ENCODE measurements at regions not wholly inside any gene's neighbourhood (a gene's known extent, or its start where the extent isn't known, plus 50 kb on each side); places are given as distances from the start of the nearest gene placed in this dataset.

GRCh38 chr2:217666338-217666737, 336.5 kb downstream of the TNS1 start:
- no peaks in the 10 kb centered on the region for H3K27me3 Mint-ChIP-seq (ENCODE audit: low read depth)
- H3K9me3 Mint-ChIP-seq = no peaks in the 10 kb centered on the region
- H3K27ac Mint-ChIP-seq = no peak overlapping the region
- no peaks in the 10 kb centered on the region for H3K4me1 Mint-ChIP-seq (ENCODE audit: low read depth)
- H3K4me3 Mint-ChIP-seq = no peak overlapping the region
- H3K36me3 Mint-ChIP-seq (ENCODE audit: low read depth) = no peaks in the 10 kb centered on the region

- H3K4me1 Mint-ChIP-seq (ENCODE audit: low read depth) = peaks cover 3% of the 10 kb centered on the region
- no peak overlapping the region for H3K27ac Mint-ChIP-seq
- no peaks in the 10 kb centered on the region for H3K27me3 Mint-ChIP-seq (ENCODE audit: low read depth)
- H3K4me3 Mint-ChIP-seq = no peak overlapping the region
- no peaks in the 10 kb centered on the region for H3K36me3 Mint-ChIP-seq (ENCODE audit: low read depth)
- H3K9me3 Mint-ChIP-seq = no peaks in the 10 kb centered on the region
Observed at GRCh38 chr2:217664761-217665160, 338.0 kb downstream of the TNS1 start.

GRCh38 chr2:217662984-217663602, 339.7 kb downstream of the TNS1 start:
- peaks cover 4% of the 10 kb centered on the region for H3K27me3 Mint-ChIP-seq (ENCODE audit: low read depth)
- peaks cover 3% of the 10 kb centered on the region for H3K4me1 Mint-ChIP-seq (ENCODE audit: low read depth)
- no peak overlapping the region for H3K27ac Mint-ChIP-seq
- no peaks in the 10 kb centered on the region for H3K9me3 Mint-ChIP-seq
- H3K36me3 Mint-ChIP-seq (ENCODE audit: low read depth) = no peaks in the 10 kb centered on the region
- H3K4me3 Mint-ChIP-seq = no peak overlapping the region

- Mint-ChIP-seq H3K4me3 (no peak overlapping the region), H3K27ac (no peak overlapping the region), H3K27me3 (ENCODE audit: low read depth) (peaks cover 4% of the 10 kb centered on the region), H3K36me3 (ENCODE audit: low read depth) (no peaks in the 10 kb centered on the region), H3K4me1 (ENCODE audit: low read depth) (peaks cover 3% of the 10 kb centered on the region), H3K9me3 (no peaks in the 10 kb centered on the region)
Observed at GRCh38 chr2:217661378-217661777, 341.4 kb downstream of the TNS1 start.

GRCh38 chr2:217660423-217660822, 342.4 kb downstream of the TNS1 start:
- Mint-ChIP-seq H3K27ac (no peak overlapping the region), H3K9me3 (no peaks in the 10 kb centered on the region), H3K36me3 (ENCODE audit: low read depth) (no peaks in the 10 kb centered on the region), H3K4me1 (ENCODE audit: low read depth) (peaks cover 3% of the 10 kb centered on the region), H3K27me3 (ENCODE audit: low read depth) (peaks cover 4% of the 10 kb centered on the region), H3K4me3 (no peak overlapping the region)

GRCh38 chr2:217658806-217659205, 344.0 kb downstream of the TNS1 start:
- peaks cover 3% of the 10 kb centered on the region for H3K4me1 Mint-ChIP-seq (ENCODE audit: low read depth)
- H3K36me3 Mint-ChIP-seq (ENCODE audit: low read depth) = no peaks in the 10 kb centered on the region
- no peak overlapping the region for H3K4me3 Mint-ChIP-seq
- H3K27ac Mint-ChIP-seq = no peak overlapping the region
- no peaks in the 10 kb centered on the region for H3K9me3 Mint-ChIP-seq
- peaks cover 4% of the 10 kb centered on the region for H3K27me3 Mint-ChIP-seq (ENCODE audit: low read depth)

GRCh38 chr2:217657252-217657651, 345.5 kb downstream of the TNS1 start:
- Mint-ChIP-seq H3K36me3 (ENCODE audit: low read depth) (no peaks in the 10 kb centered on the region), H3K4me3 (no peak overlapping the region), H3K27ac (no peak overlapping the region), H3K9me3 (no peaks in the 10 kb centered on the region), H3K4me1 (ENCODE audit: low read depth) (peaks cover 3% of the 10 kb centered on the region), H3K27me3 (ENCODE audit: low read depth) (peaks cover 4% of the 10 kb centered on the region)

GRCh38 chr2:217656316-217656715, 346.5 kb downstream of the TNS1 start:
- H3K4me3 Mint-ChIP-seq = no peak overlapping the region
- H3K36me3 Mint-ChIP-seq (ENCODE audit: low read depth) = no peaks in the 10 kb centered on the region
- H3K27ac Mint-ChIP-seq = no peak overlapping the region
- peaks cover 4% of the 10 kb centered on the region for H3K27me3 Mint-ChIP-seq (ENCODE audit: low read depth)
- no peaks in the 10 kb centered on the region for H3K9me3 Mint-ChIP-seq
- peaks cover 3% of the 10 kb centered on the region for H3K4me1 Mint-ChIP-seq (ENCODE audit: low read depth)

- no peak overlapping the region for H3K4me3 Mint-ChIP-seq
- H3K4me1 Mint-ChIP-seq (ENCODE audit: low read depth) = peaks cover 3% of the 10 kb centered on the region
- no peaks in the 10 kb centered on the region for H3K9me3 Mint-ChIP-seq
- no peaks in the 10 kb centered on the region for H3K36me3 Mint-ChIP-seq (ENCODE audit: low read depth)
- no peak overlapping the region for H3K27ac Mint-ChIP-seq
- peaks cover 4% of the 10 kb centered on the region for H3K27me3 Mint-ChIP-seq (ENCODE audit: low read depth)
Observed at GRCh38 chr2:217655651-217656050, 347.1 kb downstream of the TNS1 start.

- no peak overlapping the region for H3K4me3 Mint-ChIP-seq
- H3K36me3 Mint-ChIP-seq (ENCODE audit: low read depth) = no peaks in the 10 kb centered on the region
- no peak overlapping the region for H3K27ac Mint-ChIP-seq
- no peaks in the 10 kb centered on the region for H3K9me3 Mint-ChIP-seq
- H3K27me3 Mint-ChIP-seq (ENCODE audit: low read depth) = no peaks in the 10 kb centered on the region
- no peaks in the 10 kb centered on the region for H3K4me1 Mint-ChIP-seq (ENCODE audit: low read depth)
Observed at GRCh38 chr2:217654168-217654567, 348.6 kb downstream of the TNS1 start.

GRCh38 chr2:217652761-217653639, 349.8 kb downstream of the TNS1 start:
- H3K27ac Mint-ChIP-seq = no peak overlapping the region
- H3K4me3 Mint-ChIP-seq = no peak overlapping the region
- no peaks in the 10 kb centered on the region for H3K36me3 Mint-ChIP-seq (ENCODE audit: low read depth)
- H3K27me3 Mint-ChIP-seq (ENCODE audit: low read depth) = no peaks in the 10 kb centered on the region
- no peaks in the 10 kb centered on the region for H3K4me1 Mint-ChIP-seq (ENCODE audit: low read depth)
- H3K9me3 Mint-ChIP-seq = no peaks in the 10 kb centered on the region

- no peaks in the 10 kb centered on the region for H3K4me1 Mint-ChIP-seq (ENCODE audit: low read depth)
- no peaks in the 10 kb centered on the region for H3K9me3 Mint-ChIP-seq
- no peak overlapping the region for H3K27ac Mint-ChIP-seq
- no peaks in the 10 kb centered on the region for H3K36me3 Mint-ChIP-seq (ENCODE audit: low read depth)
- H3K27me3 Mint-ChIP-seq (ENCODE audit: low read depth) = no peaks in the 10 kb centered on the region
- H3K4me3 Mint-ChIP-seq = no peak overlapping the region
Observed at GRCh38 chr2:217650716-217651360, 352.0 kb downstream of the TNS1 start.

- no peaks in the 10 kb centered on the region for H3K36me3 Mint-ChIP-seq (ENCODE audit: low read depth)
- H3K27ac Mint-ChIP-seq = no peak overlapping the region
- no peaks in the 10 kb centered on the region for H3K4me1 Mint-ChIP-seq (ENCODE audit: low read depth)
- H3K4me3 Mint-ChIP-seq = no peak overlapping the region
- H3K9me3 Mint-ChIP-seq = no peaks in the 10 kb centered on the region
- no peaks in the 10 kb centered on the region for H3K27me3 Mint-ChIP-seq (ENCODE audit: low read depth)
Observed at GRCh38 chr2:217650229-217650628, 352.6 kb downstream of the TNS1 start.

- Mint-ChIP-seq H3K9me3 (no peaks in the 10 kb centered on the region), H3K36me3 (ENCODE audit: low read depth) (no peaks in the 10 kb centered on the region), H3K27ac (no peak overlapping the region), H3K4me3 (no peak overlapping the region), H3K4me1 (ENCODE audit: low read depth) (no peaks in the 10 kb centered on the region), H3K27me3 (ENCODE audit: low read depth) (no peaks in the 10 kb centered on the region)
Observed at GRCh38 chr2:217647925-217648324, 354.9 kb downstream of the TNS1 start.

- no peak overlapping the region for H3K4me3 Mint-ChIP-seq
- no peak overlapping the region for H3K27ac Mint-ChIP-seq
- H3K4me1 Mint-ChIP-seq (ENCODE audit: low read depth) = no peaks in the 10 kb centered on the region
- H3K36me3 Mint-ChIP-seq (ENCODE audit: low read depth) = no peaks in the 10 kb centered on the region
- H3K27me3 Mint-ChIP-seq (ENCODE audit: low read depth) = no peaks in the 10 kb centered on the region
- no peaks in the 10 kb centered on the region for H3K9me3 Mint-ChIP-seq
Observed at GRCh38 chr2:217647226-217647625, 355.6 kb downstream of the TNS1 start.

All from T-helper 1 cell treated with Interleukin-12 subunit alpha and Interleukin-12 subunit beta and Interleukin-4 antibody, amounts not matched to agents 30 μg/mL and 1 μg/mL, for 36 hours (primary cell).